HG03442 (cell line): ENCODE measurements at regions not wholly inside any gene's neighbourhood (a gene's known extent, or its start where the extent isn't known, plus 50 kb on each side); places are given as distances from the start of the nearest gene placed in this dataset.
A peak's percentile ranks its signal among the peaks of the same experiment; 100 is the strongest.

Source experiments
- ATAC-seq: cut with Tn5 transposase; IDR thresholded peaks from one replicate; pipeline ENCODE4 v1.9.1; 2021; ENCODE audit warnings: mild to moderate bottlenecking, moderate library complexity; ENCODE audit not compliant: unreplicated experiment

- no peak for ATAC-seq
These were observed 177.1 kb upstream of the CHRNA7 start for GRCh38 chr15:31852933-31853799.

- ATAC-seq, result no peak
These were observed 173.7 kb upstream of the CHRNA7 start for GRCh38 chr15:31856581-31856980.

GRCh38 chr15:31857194-31857593, 173.1 kb upstream of the CHRNA7 start:
- ATAC-seq, result no peak

- no peak for ATAC-seq
These were observed 172.3 kb upstream of the CHRNA7 start for GRCh38 chr15:31858026-31858425.

- no peak for ATAC-seq
These were observed 164.1 kb upstream of the CHRNA7 start for GRCh38 chr15:31866248-31866647.

- ATAC-seq, result no peak
These were observed 162.5 kb upstream of the CHRNA7 start for GRCh38 chr15:31867536-31868442.

GRCh38 chr15:31869686-31870307, 160.5 kb upstream of the CHRNA7 start:
- peak; percentile 3 for ATAC-seq

- peak; percentile 89 for ATAC-seq
These were observed 159.8 kb upstream of the CHRNA7 start, which contains the start of gene OTUD7A for GRCh38 chr15:31870328-31871165. Gene OTUD7A, minus strand, starts transcription at chr15:31870673.

- no peak for ATAC-seq
These were observed 159.0 kb upstream of the CHRNA7 start for GRCh38 chr15:31871166-31871886.

- ATAC-seq, result no peak
These were observed 158.4 kb upstream of the CHRNA7 start for GRCh38 chr15:31871887-31872281.

GRCh38 chr15:31887246-31887645, 143.1 kb upstream of the CHRNA7 start:
- no peak for ATAC-seq

- ATAC-seq, result no peak
These were observed 137.8 kb upstream of the CHRNA7 start for GRCh38 chr15:31892513-31892912.

- ATAC-seq, result no peak
These were observed 136.5 kb upstream of the CHRNA7 start for GRCh38 chr15:31893780-31894179.

- no peak for ATAC-seq
These were observed 132.6 kb upstream of the CHRNA7 start for GRCh38 chr15:31897746-31898145.

- no peak for ATAC-seq
These were observed 128.8 kb upstream of the CHRNA7 start for GRCh38 chr15:31901501-31901900.

GRCh38 chr15:31905054-31905453, 125.3 kb upstream of the CHRNA7 start:
- no peak for ATAC-seq

- ATAC-seq, result no peak
These were observed 104.8 kb upstream of the CHRNA7 start for GRCh38 chr15:31925541-31925940.

- ATAC-seq, result no peak
These were observed 99.3 kb upstream of the CHRNA7 start for GRCh38 chr15:31930967-31931366.

GRCh38 chr15:31932576-31932975, 97.7 kb upstream of the CHRNA7 start:
- ATAC-seq, result no peak

- no peak for ATAC-seq
These were observed 95.5 kb upstream of the CHRNA7 start for GRCh38 chr15:31934821-31935220.
